ENCODE measurements at regions not wholly inside any gene's neighbourhood (a gene's known extent, or its start where the extent isn't known, plus 50 kb on each side); places are given as distances from the start of the nearest gene placed in this dataset.

GRCh38 chr6:8859501-8859900, 424.2 kb upstream of the SLC35B3 start:
- ATAC-seq (no peak), FAIRE-seq (no peak), DNase-seq (ENCODE audit: low spot score) (no peak)
- POLR2A ChIA-PET, result no interaction called here
- in situ Hi-C loops (cut with HindIII; ENCODE audit: extremely low pct_ligation_motif_present, low pct_unique_long_range_greater_than_20kb) (no loop called here), intact Hi-C loops (cut with micrococcal nuclease; ENCODE audit: unreplicated experiment) (no loop called here)
- CTCF ChIA-PET (ENCODE audit: low intra/inter-chr PET ratio, low total read pairs), result no interaction called here
- H3K9ac ChIP-seq (ENCODE audit: insufficient read depth, low read depth, low read length), result no peak overlapping the region
- H2AFZ ChIP-seq (ENCODE audit: low read length), result no peak overlapping the region
- H3K27me3 ChIP-seq (ENCODE audit: control insufficient read depth in 1 of 2, insufficient read depth in 2 of 2, low read length in 2 of 2), result no peaks in the 10 kb centered on the region
- H3K36me3 ChIP-seq (replicated peaks in 1 of 2; ENCODE audit: control insufficient read depth in 1 of 2, insufficient read depth in 2 of 2, low read length in 2 of 2), result no peaks in the 10 kb centered on the region
- no peak overlapping the region for H3K27ac ChIP-seq (ENCODE audit: extremely low read length, insufficient read depth, low read length)
- H3K4me2 ChIP-seq (ENCODE audit: low read depth, low read length), result no peak overlapping the region
- H3K4me3 ChIP-seq (replicated peaks in 1 of 3; ENCODE audit: insufficient read depth in 1 of 3, low read depth in 2 of 3, low read length in 3 of 3), result no peak overlapping the region
- no peaks in the 10 kb centered on the region for H3K79me2 ChIP-seq (ENCODE audit: insufficient read depth, low read length)
- WGBS (ENCODE audit: low lambda C conversion rate), result 2% methylated on average over 3 of the region's 3 CpGs
- H4K20me1 ChIP-seq (ENCODE audit: insufficient read depth, low read length), result no peaks in the 10 kb centered on the region
- TF ChIP-seq KLF9 (CRISPR knock-in tag; IDR thresholded peaks at IDR 0.05; ENCODE audit: low read depth), result no peak
- TF ChIP-seq GFI1 (CRISPR knock-in tag; IDR thresholded peaks at IDR 0.05; ENCODE audit: borderline replicate concordance), result no peak
- TF ChIP-seq NFKB2 (CRISPR knock-in tag; IDR thresholded peaks at IDR 0.05; ENCODE audit: borderline replicate concordance), result no peak
- TF ChIP-seq HMG20A (CRISPR knock-in tag; IDR thresholded peaks at IDR 0.05; ENCODE audit: borderline replicate concordance), result no peak
- no peak for TF ChIP-seq CERS6 (CRISPR knock-in tag; IDR thresholded peaks at IDR 0.05)
- no peak for TF ChIP-seq RBM39 (IDR thresholded peaks at IDR 0.05; ENCODE audit: low read depth, low read length, poor library complexity, severe bottlenecking)
- no peak for TF ChIP-seq HINFP (CRISPR knock-in tag; IDR thresholded peaks at IDR 0.05; ENCODE audit: low read depth)
- TF ChIP-seq ZNF292 (CRISPR knock-in tag; IDR thresholded peaks at IDR 0.05; ENCODE audit: borderline replicate concordance, low read depth), result no peak
- no peak for TF ChIP-seq MYC (CRISPR knock-in tag; IDR thresholded peaks at IDR 0.05; ENCODE audit: borderline replicate concordance)
- TF ChIP-seq ELK4 (CRISPR knock-in tag; IDR thresholded peaks at IDR 0.05; ENCODE audit: borderline replicate concordance), result no peak
- no peak for TF ChIP-seq ZNF343 (CRISPR knock-in tag; IDR thresholded peaks at IDR 0.05)
- TF ChIP-seq ZNF460 (CRISPR knock-in tag; IDR thresholded peaks at IDR 0.05; ENCODE audit: borderline replicate concordance), result no peak
- H3K9me3 ChIP-seq (ENCODE audit: low read length), result no peaks in the 10 kb centered on the region
- H3K4me1 ChIP-seq (ENCODE audit: insufficient read depth, low read length), result no peaks in the 10 kb centered on the region
- BruUV-seq (replicated peaks), result no TSS peak

All from HepG2 (cell line).